ENCODE measurements at regions not wholly inside any gene's neighbourhood (a gene's known extent, or its start where the extent isn't known, plus 50 kb on each side); places are given as distances from the start of the nearest gene placed in this dataset.
A peak's percentile ranks its signal among the peaks of the same experiment; 100 is the strongest.

GRCh38 chr5:173524136-173524535, 92.3 kb downstream of the BOD1 start:
- no peak for DNase-seq

- no peak for DNase-seq
Observed at GRCh38 chr5:173523388-173523787, 93.1 kb downstream of the BOD1 start.

GRCh38 chr5:173522518-173522917, 93.9 kb downstream of the BOD1 start:
- DNase-seq = no peak

DNA sequence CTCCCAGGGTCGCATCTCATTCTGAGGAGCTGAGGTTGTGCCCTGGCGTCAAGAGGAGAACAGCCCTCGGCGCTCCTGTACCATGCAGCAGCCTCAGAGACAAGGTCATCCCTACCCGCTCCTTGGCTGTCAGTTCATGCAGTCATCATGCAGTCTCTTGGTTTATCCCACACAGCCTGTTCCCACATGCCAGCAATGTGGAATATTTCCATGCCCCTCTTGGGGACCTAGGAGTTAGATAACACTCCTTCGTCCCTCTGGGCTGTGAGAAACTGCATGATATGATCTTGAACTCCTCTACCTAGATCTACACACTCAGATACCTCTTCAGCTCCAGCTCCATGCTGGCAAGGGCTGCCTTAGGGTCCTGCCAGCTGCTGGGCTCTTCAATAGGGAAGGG, 97.6 kb downstream of the BOD1 start:
- DNase-seq = no peak

- DNase-seq = no peak
Observed at GRCh38 chr5:173517648-173518047, 98.8 kb downstream of the BOD1 start.

DNA sequence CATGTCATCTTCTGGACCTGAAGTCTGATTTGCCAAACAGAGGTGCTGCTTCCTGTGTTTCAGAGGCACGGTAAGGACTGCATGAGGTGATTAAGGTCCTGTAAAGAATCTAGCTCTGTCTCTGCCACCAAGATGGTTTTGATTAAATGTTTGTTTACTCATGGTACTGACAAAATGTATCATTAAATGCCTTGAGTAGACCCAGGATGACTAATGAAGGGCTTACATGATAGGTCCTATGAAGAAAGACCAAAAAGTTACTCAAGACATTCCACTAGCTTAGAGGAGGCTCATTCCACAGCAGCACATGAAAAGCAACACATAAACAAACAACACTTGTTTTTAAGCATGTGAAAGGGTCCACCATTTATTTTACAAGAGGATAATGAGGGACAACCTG, 100.9 kb downstream of the BOD1 start:
- DNase-seq = peak; percentile 85

GRCh38 chr5:173514661-173515060, 101.8 kb downstream of the BOD1 start:
- peak; percentile 41 for DNase-seq

- DNase-seq = peak; percentile 90
Observed at GRCh38 chr5:173513521-173513991, 102.9 kb downstream of the BOD1 start.

DNA sequence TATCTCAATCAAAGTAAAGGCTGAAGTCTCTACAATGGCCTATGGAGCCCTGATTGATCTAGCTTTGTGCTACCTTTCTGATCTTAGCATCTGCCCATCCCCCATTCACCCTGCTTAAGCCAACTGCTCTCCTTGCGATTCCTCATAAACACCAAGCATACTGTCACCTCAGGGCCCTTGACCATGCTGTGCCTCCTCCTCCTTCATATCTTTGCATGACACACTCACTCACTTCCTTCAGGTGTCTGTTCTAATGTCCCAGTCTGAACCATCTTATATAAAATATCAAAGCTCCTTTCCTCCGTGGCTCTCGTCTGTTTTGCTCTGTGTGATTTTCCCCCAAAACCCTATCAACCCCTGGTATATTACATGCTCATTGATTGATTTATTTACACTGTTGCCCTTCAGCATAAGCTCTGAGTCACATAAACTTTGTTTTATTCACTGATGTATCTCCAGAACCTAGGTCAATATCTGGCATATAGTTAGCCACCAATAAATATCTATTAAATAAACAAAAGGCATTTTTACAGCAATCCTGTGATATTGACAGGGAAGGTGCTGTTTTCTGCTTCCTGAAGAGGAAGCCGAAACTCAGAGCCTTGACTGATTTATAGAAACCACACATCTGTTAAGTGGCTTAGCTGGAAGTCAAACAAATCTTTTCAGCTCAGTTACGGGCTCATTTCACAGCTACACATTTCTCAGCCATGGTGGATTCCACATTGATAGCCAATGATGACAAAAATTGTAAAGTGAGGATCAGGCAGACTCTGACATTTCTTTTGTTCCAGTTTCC, 103.6 kb downstream of the BOD1 start:
- no peak for DNase-seq

GRCh38 chr5:173509060-173509459, 107.4 kb downstream of the BOD1 start:
- no peak for DNase-seq

DNA sequence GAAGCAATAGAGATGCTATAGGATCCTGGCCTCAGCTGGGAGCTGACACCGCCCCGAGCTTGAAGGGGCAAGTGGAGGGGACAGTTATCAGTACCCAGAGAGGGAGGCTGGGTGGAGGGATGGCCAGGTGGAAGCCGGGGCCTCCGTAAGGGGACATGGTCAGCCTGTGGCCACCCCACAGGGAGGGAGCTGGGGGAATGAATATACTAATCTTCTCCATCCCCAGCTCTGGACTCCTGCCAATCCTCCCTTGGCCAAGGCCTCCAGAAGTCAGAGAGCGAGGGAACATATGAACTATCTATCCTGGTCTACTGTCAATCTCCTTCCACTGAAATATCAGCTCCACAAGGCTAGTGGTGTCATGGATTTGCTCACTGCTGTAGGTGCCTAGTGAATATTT, 109.3 kb downstream of the BOD1 start:
- DNase-seq = no peak

- no peak for DNase-seq
Observed at GRCh38 chr5:173505634-173506033, 110.8 kb downstream of the BOD1 start.

DNA sequence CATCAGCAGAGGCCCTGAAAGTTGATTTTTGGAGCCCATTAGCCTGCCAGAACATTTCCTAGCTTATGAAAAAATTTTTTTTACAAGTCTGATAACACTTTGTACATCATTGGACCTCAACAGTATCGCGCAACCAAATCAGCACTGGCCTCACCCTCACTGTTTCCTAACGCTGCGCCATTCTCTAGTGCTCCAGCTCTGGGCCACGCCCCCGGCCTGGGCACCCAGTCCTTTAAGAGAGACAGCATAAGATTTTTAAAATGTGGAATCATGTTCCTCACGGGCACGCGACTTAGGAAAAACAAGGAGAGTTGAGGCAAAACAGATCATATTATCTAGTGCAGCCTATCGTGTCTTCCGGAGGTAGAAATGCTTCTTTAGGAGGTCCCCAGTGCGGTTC, 114.5 kb downstream of the BOD1 start:
- no peak for DNase-seq

DNA sequence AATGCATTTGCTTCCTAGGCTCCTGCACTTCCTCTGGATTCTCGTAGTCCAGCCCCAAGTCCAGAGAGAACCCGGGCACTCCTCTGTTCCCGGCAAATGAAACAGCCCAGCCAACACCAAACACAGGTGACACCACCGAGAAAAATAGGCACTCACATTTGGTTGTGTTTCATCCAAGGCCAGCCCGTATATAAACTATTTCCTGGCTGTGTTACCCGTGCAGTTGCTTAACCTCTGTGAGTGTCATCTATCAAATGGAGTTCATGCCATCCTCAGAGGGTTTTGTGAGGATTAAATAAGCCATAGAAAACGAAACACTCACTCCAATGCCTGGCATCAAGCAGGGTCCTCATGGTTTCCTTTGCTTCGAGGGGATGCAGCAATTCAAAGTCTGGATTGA, 115.2 kb downstream of the BOD1 start:
- no peak for DNase-seq

GRCh38 chr5:173500213-173500560, 116.3 kb downstream of the BOD1 start:
- DNase-seq = no peak

- DNase-seq = no peak
Observed at GRCh38 chr5:173499471-173500212, 116.8 kb downstream of the BOD1 start.

DNA sequence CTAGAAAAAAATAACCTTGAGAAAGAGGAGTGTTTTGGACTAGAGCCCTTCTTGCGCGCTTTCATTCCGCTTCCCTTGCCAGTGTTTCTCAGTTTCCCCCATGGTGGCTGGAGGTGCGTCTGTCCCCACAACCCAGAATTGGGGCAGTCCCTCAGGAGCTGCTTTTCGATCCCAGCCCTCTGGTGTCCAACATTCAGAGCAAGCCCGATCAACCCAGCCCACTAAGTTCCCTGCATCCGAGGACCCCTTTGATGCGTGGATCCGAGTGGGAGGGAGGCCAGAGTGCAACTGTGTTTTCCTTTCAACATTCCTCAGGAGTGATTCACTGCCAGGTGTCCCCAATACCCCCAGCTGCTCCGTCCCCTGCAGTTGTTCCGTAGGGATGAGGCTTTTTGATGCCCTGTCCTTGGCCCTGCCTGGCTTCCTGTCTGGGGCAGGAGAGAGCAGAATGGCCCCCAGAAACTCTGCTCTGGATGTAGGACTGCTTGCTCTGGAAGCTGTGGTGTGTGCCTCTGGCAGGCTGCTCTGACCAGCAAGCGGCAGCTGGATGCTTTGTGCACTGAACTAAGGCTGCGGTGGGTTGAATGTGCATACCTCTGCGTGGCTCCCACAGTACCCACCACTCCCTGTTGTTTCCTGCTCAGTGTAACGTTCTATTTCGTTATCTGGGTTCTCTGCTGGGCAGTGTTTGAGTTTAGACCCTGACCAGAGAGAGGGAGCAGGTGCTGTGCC, 117.5 kb downstream of the BOD1 start:
- no peak for DNase-seq

DNA sequence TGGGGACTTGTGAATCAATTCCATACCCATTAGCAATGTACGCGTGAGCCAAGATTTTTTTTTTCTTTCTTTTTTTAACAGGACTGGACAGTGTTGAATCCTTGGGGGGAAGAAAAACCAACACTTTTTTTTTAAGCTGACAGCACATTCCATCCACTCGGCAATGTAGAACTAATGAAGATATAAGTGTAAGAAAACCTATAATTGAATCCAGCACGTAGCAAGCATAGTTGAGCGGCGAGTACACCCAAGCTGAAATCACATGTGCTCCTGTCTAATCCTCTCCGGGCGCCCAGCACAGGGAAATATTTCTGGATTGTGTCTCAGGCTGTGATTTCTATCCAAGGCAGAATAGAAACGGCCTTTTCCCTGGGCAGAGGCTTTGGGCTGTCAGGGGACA, 118.2 kb downstream of the BOD1 start:
- peak; percentile 95 for DNase-seq

- no peak for DNase-seq
Observed at GRCh38 chr5:173497685-173498084, 118.8 kb downstream of the BOD1 start.

DNA sequence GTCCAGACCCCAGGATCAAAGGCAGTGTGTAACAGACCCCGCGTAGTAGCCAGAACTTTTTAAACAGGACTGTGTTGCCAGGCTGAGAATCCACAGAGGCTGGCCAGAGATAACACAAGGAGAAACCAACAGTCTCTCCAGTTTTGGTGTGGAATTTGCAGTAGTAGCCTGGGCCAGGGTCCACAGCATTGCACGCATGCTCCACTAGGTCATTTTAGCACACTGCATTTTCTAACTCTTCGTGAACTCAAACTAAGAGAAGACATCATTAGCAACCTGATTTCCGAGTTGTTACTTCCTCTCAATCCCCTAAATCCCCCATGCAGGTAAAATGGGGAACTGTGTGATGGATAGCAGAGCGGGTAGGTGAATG, 119.6 kb downstream of the BOD1 start:
- DNase-seq = no peak

GRCh38 chr5:173496129-173496882, 120.1 kb downstream of the BOD1 start:
- DNase-seq = no peak

DNA sequence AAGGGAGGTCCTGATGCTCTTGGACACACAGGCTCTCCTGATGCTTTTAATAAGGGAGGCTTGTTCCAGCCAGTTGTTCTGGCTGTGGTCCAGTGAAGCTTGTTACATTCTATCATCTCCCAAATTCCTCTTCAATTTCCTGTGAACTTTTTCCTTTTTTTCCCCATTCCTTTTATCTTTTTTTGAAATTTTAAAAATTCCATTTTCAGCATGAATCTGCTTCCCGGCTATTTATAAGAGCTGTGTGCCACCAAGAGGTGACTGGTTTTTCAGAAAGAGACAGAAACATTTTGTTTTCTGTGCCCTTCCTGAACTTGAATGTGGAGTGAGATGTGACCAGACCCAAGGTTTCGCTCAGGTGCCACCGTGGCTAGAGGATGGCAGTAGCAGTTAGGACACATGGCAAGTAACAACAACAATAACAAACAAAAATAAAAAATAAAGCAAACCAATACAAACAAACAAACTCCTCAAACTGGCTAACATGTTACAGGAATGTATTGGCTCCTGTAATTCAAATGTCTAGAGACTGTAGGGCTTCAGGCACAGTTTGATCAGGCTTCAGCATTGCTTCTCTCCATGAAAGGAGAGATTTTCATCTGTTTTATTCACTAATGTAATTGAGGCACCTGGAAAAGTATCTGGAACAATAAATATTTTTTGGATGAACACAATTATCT, 121.1 kb downstream of the BOD1 start:
- DNase-seq = peak; percentile 53

Measured in fibroblast of skin of right biceps (primary cell).